NCI-H1417 (cell line): ENCODE measurements at regions not wholly inside any gene's neighbourhood (a gene's known extent, or its start where the extent isn't known, plus 50 kb on each side); places are given as distances from the start of the nearest gene placed in this dataset.
A peak's percentile ranks its signal among the peaks of the same experiment; 100 is the strongest.

ENCODE experiments used
- DNase-seq, 3 experiments: peaks; one replicate each; lab custom pipeline; 2025; lab: John Stamatoyannopoulos, UW

DNA sequence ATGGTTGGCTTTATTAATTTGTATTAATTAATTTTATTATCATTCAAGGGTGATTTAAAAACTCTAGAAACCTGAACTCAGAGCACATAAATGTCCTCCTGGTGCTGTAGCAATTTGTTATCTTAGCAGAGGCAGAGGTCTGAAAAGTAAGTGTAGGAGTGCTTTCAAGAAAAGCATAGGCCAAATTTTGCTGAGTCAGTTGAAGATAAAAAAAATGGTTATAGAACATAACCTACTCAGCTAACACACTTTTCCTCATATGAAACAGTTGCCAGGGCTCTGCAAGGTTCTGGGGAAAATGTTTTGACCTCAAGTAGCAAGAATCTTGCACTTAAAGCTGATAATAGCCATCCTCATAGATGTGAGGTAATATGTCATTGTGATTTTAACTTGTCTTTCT is 53.5 kb upstream of the CHODL start:
- no peak for DNase-seq

GRCh38 chr21:18178509-18178908 is 66.1 kb upstream of the CHODL start:
- no peak for DNase-seq

DNA sequence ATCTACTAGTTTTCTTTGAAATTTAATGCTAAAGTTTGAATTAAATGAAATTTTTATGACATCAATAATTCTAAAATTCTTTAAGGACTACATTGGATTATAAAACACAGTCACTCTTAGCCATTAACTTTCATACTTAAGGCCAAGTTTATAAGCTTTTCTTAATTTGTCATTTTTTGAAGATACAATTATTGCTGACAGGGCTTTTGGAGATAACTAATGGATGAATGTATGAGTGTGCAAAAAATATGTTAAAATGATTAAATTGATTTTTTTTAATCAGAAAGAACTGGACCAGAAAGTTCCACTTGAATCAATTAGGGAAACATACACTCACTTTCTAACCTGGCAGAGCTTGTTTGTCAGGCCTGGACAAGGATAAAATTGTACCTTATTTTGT is 70.3 kb upstream of the CHODL start:
- DNase-seq = no peak

- DNase-seq = no peak
Observed at GRCh38 chr21:18170829-18171228, 73.8 kb upstream of the CHODL start.

DNA sequence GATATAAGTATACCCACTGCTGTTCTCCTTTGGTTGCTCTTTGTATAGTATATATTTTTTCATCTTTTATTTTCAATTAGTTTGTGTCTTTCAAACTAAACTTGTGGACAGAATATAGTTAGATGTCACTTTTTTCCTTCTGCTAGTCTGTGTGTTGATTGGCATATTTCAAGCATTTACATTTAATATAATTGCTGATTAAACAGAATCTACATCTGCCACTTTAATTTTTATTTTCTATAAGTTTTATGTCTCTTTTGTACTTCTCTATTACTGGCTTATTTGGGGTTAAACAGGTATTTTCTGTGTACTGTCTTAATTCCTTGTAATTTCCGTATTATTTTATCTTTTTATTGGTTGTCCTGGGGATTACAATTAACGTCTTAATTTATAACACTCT is 74.4 kb upstream of the CHODL start:
- DNase-seq = no peak

DNA sequence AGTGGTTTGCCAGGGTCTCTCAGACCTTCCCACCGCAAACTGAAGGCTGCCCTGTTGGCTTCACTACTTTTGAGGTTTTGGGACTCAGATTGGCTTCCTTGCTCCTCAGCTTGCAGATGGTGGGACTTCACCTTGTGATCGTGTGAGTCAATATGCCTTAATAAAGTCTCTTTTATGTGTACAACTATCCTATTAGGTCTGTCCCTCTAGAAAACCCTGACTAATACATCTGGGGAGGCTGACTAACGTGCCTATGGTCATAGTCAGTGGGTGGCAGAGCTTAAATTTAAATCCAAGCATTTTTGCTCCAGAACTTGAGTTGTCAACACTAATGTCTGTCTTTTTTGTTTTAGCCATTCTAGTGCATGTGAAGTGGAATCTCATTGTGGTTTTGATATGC is 76.5 kb upstream of the CHODL start:
- DNase-seq = no peak

- peak in 1 of 3 experiments; percentile 11 for DNase-seq
Observed at GRCh38 chr21:18164933-18165332, 79.7 kb upstream of the CHODL start.

DNA sequence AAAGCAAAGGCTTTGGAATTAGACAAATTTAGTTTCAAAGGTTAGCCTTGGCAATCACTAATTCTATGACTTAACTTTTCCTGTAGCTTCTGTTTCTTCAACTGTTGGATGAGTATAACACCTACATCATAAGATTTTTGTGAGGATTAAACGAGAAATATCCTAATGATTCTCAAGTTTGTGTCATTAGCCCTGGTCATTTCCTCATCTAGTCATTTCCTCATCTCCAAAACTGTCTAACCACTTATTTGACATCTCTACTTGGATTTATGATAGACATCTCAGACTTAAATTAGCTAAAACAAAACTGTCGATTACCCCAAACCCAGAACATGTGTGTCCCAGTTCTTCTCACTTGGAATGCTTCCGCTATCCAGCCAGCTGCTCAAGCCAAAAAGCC is 80.2 kb upstream of the CHODL start:
- no peak for DNase-seq

GRCh38 chr21:18163956-18164355 is 80.7 kb upstream of the CHODL start:
- DNase-seq = no peak

- DNase-seq = peak in 1 of 3 experiments; percentile 15
Observed at GRCh38 chr21:18161841-18162240, 82.8 kb upstream of the CHODL start.

DNA sequence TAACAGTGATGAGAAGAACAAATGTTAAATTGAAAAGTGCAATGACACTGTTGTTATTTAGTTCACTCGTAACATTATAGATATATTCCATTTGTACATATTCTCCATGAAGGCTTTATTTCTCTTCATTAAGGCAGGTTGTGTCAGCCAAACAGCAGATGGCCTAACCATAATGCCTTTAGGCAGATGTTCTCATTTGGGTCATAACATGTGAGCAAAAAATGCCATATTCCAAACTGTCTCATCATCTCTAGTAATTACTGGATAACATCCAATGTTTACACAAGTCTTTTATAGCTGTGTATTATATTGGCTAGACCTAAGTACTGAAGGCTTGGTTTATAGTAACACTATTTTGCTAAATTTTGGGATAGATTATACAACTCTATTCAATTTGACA is 87.2 kb upstream of the CHODL start:
- peak in 1 of 3 experiments; percentile 58 for DNase-seq

DNA sequence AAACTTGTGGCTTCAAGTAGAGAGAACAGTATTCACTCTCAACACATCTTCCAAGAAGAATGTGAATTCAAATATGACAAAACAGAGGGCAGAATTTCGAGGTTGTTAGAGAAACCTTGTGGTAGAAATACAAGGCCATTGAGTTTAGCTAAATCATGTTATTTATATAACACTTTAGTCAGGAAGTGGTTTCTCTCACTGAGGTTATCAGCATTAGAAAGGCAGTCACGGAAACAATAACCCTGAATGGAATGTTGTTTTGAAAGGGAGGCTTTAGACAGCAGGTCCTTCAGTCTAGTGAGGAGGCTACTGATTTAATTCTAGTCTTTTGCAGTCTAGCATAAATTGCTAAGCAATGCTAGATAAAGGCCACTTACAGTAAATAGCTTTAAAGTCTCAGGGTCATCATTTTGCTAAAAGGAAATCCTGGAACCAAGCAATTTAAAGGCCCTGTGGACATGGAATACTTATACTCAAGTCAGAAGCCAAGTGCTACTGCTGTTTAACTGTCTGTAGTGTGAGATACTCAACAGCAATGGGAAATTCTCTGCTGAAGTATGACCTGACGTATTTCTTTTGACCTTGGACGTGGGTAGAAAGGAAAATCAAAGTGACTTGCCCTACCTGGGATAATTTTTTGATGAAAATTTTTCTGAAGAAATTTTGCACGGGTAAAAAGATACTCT is 89.0 kb upstream of the CHODL start:
- peak in 1 of 3 experiments; percentile 13 for DNase-seq

DNA sequence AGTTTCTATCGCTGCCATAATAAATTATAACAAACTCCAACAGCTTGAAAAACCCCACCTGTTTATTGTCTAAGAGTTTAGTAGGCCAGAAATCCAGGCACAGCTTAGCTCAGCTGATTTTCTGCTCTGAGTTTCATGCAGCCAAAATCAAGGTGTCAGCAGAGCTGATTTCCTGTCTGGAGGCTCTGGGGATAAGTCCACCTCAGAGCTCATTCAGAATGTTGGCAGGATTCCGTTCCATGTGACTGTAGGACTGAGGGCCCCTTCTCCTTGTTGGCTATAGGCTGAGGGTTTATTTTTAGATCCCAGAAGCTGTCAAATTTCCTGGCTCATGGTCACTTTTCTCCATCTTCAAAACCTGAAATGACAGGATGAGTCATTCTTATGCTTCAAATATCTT is 91.6 kb upstream of the CHODL start:
- DNase-seq = no peak

DNA sequence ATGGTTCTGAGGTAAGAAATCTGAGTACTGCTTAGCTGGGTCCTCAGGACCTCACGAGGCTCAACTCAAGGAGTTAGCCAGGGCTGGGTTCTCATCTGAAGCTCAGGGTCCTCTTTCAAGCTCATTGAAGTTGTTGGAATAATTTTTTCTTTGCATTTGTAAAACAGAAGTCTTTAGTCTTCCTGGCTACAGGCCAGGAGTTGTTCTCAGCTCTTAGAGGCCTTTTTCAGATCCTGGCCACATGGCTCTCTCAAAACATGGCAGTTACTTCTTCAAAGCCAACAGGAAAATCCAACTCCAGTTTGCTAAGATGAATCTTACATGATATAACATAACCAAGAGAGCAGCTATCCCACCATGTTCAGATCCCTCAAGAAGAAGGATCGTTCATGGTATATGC is 92.3 kb upstream of the CHODL start:
- no peak for DNase-seq

GRCh38 chr21:18151046-18151445 is 93.6 kb upstream of the CHODL start:
- no peak for DNase-seq

DNA sequence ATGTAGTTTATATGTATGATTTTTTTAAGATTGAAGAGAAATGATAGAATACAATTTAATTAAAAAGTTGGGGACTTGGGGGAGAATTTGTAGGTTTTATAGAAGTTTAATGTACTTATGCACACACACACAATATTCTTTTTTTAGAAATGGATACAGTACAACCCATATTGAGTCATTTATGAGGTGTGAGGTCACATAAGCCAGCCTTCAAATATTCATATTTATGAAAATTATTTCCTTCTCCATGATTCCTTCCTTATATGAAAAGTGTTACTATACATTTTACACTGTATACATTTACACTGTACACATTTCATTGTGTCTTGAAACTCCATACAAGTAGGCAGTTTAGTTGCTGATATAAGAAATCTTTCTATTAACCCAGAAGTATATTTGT is 96.2 kb upstream of the CHODL start:
- no peak for DNase-seq

GRCh38 chr21:18147678-18148077 is 97.0 kb upstream of the CHODL start:
- no peak for DNase-seq

DNA sequence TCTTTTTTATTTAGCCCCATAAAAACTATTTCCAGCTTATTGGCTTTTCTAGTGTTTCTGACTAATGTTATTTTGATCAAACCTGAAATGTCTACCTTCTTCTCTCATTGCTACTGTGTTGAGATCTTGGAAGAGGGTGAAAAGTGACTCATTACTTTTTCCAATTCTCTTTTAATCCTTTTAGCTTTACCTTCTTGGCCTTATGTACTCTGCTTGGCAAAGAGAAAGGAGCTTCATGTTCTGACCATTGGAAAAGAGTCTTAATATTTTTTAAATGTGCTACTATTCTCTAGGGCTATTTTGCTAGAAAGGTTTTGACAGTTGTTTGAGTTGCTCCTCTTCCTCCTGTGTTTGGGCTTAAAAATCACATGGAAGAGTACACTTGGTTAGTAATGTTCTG is 97.8 kb upstream of the CHODL start:
- DNase-seq = no peak

- DNase-seq = peak in 2 of 3 experiments; percentile 56 to 64
Observed at GRCh38 chr21:18144339-18144738, 100.3 kb upstream of the CHODL start.

- peak; percentile 44 to 81 (median 68) for DNase-seq
Observed at GRCh38 chr21:18142655-18143054, 102.0 kb upstream of the CHODL start.

DNA sequence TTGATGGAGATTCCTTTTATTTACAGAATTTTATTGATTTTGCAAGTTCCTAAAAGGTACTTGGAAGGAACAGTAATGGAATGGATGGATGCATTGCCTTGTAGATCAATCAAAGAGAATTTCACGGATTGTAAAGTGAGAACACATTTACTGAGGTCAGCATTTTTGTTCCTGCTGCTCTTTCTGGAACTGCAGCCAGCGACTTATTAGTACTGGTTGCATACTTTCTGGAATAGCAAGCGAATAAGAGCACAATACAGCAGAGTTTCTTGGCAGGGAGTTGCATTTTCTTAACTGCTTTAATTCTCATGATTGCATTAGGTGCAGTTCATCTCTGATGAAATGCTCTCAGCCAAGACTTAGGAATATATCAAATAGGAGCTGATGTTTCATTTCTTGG is 106.1 kb upstream of the CHODL start:
- no peak for DNase-seq

- no peak for DNase-seq
Observed at GRCh38 chr21:18129526-18129925, 115.1 kb upstream of the CHODL start.

- peak in 1 of 3 experiments; percentile 64 for DNase-seq
Observed at GRCh38 chr21:18118566-18118965, 126.1 kb upstream of the CHODL start.

- no peak for DNase-seq
Observed at GRCh38 chr21:18117176-18117575, 127.5 kb upstream of the CHODL start.
